ENCODE measurements at regions not wholly inside any gene's neighbourhood (a gene's known extent, or its start where the extent isn't known, plus 50 kb on each side); places are given as distances from the start of the nearest gene placed in this dataset.

GRCh38 chr12:118513611-118514010 is 137.3 kb downstream of the SUDS3 start:
- intact Hi-C loops (cut with DNase I), result no loop called here
- no peaks in the 10 kb centered on the region for H3K4me1 ChIP-seq
- H3K27ac ChIP-seq, result no peak overlapping the region
- no peaks in the 10 kb centered on the region for H3K36me3 ChIP-seq
- no peak overlapping the region for H3K4me3 ChIP-seq
- no peaks in the 10 kb centered on the region for H3K9me3 ChIP-seq
- no peaks in the 10 kb centered on the region for H3K27me3 ChIP-seq
- no peak for DNase-seq
- ATAC-seq, result no peak
- no peak for TF ChIP-seq CTCF (IDR thresholded peaks at IDR 0.05)

- ATAC-seq (no peak), DNase-seq (no peak)
- no peaks in the 10 kb centered on the region for H3K9me3 ChIP-seq
- H3K4me3 ChIP-seq, result no peak overlapping the region
- intact Hi-C loops (cut with DNase I), result no loop called here
- H3K27me3 ChIP-seq, result no peaks in the 10 kb centered on the region
- no peak for TF ChIP-seq CTCF (IDR thresholded peaks at IDR 0.05)
- no peaks in the 10 kb centered on the region for H3K36me3 ChIP-seq
- H3K27ac ChIP-seq, result no peak overlapping the region
- H3K4me1 ChIP-seq, result no peaks in the 10 kb centered on the region
Measured at GRCh38 chr12:118514297-118514696, 137.9 kb downstream of the SUDS3 start.

- H3K9me3 ChIP-seq, result no peaks in the 10 kb centered on the region
- DNase-seq, result no peak
- TF ChIP-seq CTCF (IDR thresholded peaks at IDR 0.05), result no peak
- no peaks in the 10 kb centered on the region for H3K36me3 ChIP-seq
- ATAC-seq, result no peak
- H3K27ac ChIP-seq, result no peak overlapping the region
- H3K4me1 ChIP-seq, result no peaks in the 10 kb centered on the region
- no peaks in the 10 kb centered on the region for H3K27me3 ChIP-seq
- H3K4me3 ChIP-seq, result no peak overlapping the region
- intact Hi-C loops (cut with DNase I), result no loop called here
Measured at GRCh38 chr12:118520214-118521035, 144.1 kb downstream of the SUDS3 start.

GRCh38 chr12:118521036-118521370 is 144.6 kb downstream of the SUDS3 start:
- H3K4me1 ChIP-seq, result no peaks in the 10 kb centered on the region
- DNase-seq, result no peak
- no peak overlapping the region for H3K27ac ChIP-seq
- no peak overlapping the region for H3K4me3 ChIP-seq
- H3K36me3 ChIP-seq, result no peaks in the 10 kb centered on the region
- no peaks in the 10 kb centered on the region for H3K27me3 ChIP-seq
- no peak for TF ChIP-seq CTCF (IDR thresholded peaks at IDR 0.05)
- H3K9me3 ChIP-seq, result no peaks in the 10 kb centered on the region
- intact Hi-C loops (cut with DNase I), result no loop called here
- ATAC-seq, result no peak

GRCh38 chr12:118524446-118524845 is 148.1 kb downstream of the SUDS3 start:
- H3K4me1 ChIP-seq, result no peaks in the 10 kb centered on the region
- DNase-seq (no peak), ATAC-seq (no peak)
- H3K27ac ChIP-seq, result no peak overlapping the region
- no peaks in the 10 kb centered on the region for H3K36me3 ChIP-seq
- TF ChIP-seq CTCF (IDR thresholded peaks at IDR 0.05), result no peak
- no peak overlapping the region for H3K4me3 ChIP-seq
- intact Hi-C loops (cut with DNase I), result no loop called here
- H3K9me3 ChIP-seq, result no peaks in the 10 kb centered on the region
- H3K27me3 ChIP-seq, result no peaks in the 10 kb centered on the region

GRCh38 chr12:118525216-118525615 is 148.9 kb downstream of the SUDS3 start:
- Histone ChIP-seq H3K9me3 (no peaks in the 10 kb centered on the region), H3K4me1 (no peaks in the 10 kb centered on the region), H3K36me3 (no peaks in the 10 kb centered on the region), H3K4me3 (no peak overlapping the region), H3K27ac (no peak overlapping the region), H3K27me3 (no peaks in the 10 kb centered on the region)
- DNase-seq (no peak), ATAC-seq (no peak)
- TF ChIP-seq CTCF (IDR thresholded peaks at IDR 0.05), result no peak
- intact Hi-C loops (cut with DNase I), result no loop called here

Data from upper lobe of right lung (tissue), 1 donor.